H9 (cell line): ENCODE measurements at regions not wholly inside any gene's neighbourhood (a gene's known extent, or its start where the extent isn't known, plus 50 kb on each side); places are given as distances from the start of the nearest gene placed in this dataset.

Experiments
- DNase-seq: peaks from one replicate; pipeline ENCODE4 v3.0.0-alpha.2; 2017
- H2AFZ ChIP-seq: one replicate; pipeline ENCODE4 v1.6.1; 2013; ENCODE audit warnings: mild to moderate bottlenecking, low read length, control low read depth, moderate library complexity
- H2AK5ac ChIP-seq: 2 replicates; pipeline ENCODE4 v1.6.1; 2013; ENCODE audit warnings: low read length, control low read depth, mixed read lengths; ENCODE audit not compliant: insufficient read length
- H2BK120ac ChIP-seq: one replicate; pipeline ENCODE4 v1.6.1; 2013; ENCODE audit warnings: low read depth, mild to moderate bottlenecking, low read length, control low read depth, inconsistent platforms; ENCODE audit not compliant: poor library complexity, severe bottlenecking
- H2BK12ac ChIP-seq: 2 replicates; pipeline ENCODE4 v1.6.1; 2013; ENCODE audit warnings: low read length, control low read depth, mixed read lengths, low read depth; ENCODE audit not compliant: insufficient read length
- H2BK15ac ChIP-seq: 2 replicates; pipeline ENCODE4 v1.6.1; 2013; ENCODE audit warnings: low read depth, low read length, control low read depth
- H2BK20ac ChIP-seq: one replicate; pipeline ENCODE4 v1.6.1; 2013; ENCODE audit warnings: low read depth, mild to moderate bottlenecking, low read length, control low read depth, inconsistent platforms; ENCODE audit not compliant: poor library complexity, severe bottlenecking
- H2BK5ac ChIP-seq: 2 replicates; pipeline ENCODE4 v1.6.1; 2013; ENCODE audit warnings: low read length, control low read depth, mixed read lengths; ENCODE audit not compliant: insufficient read length
- H3K14ac ChIP-seq: 2 replicates; pipeline ENCODE4 v1.6.1; 2013; ENCODE audit warnings: low read length, control low read depth; ENCODE audit not compliant: insufficient read depth
- H3K18ac ChIP-seq: 2 replicates; pipeline ENCODE4 v1.6.1; 2013; ENCODE audit warnings: low read depth, mild to moderate bottlenecking, mixed read lengths, low read length, control low read depth; ENCODE audit not compliant: insufficient read length
- H3K23ac ChIP-seq: 2 replicates; pipeline ENCODE4 v1.6.1; 2013; ENCODE audit warnings: low read length, control low read depth, mixed read lengths, low read depth; ENCODE audit not compliant: insufficient read length
- H3K23me2 ChIP-seq: 2 replicates; pipeline ENCODE4 v1.6.1; 2013; ENCODE audit warnings: low read depth, mild to moderate bottlenecking, mixed read lengths, low read length, control low read depth; ENCODE audit not compliant: insufficient read length, poor library complexity, severe bottlenecking
- H3K27ac ChIP-seq: 2 replicates; pipeline ENCODE4 v1.5.1; 2013; ENCODE audit warnings: low read length, control low read depth, mixed read lengths, low read depth; ENCODE audit not compliant: insufficient read length
- H3K27me3 ChIP-seq: 2 replicates; pipeline ENCODE4 v1.6.1; 2013; ENCODE audit warnings: low read length, control low read depth, inconsistent platforms; ENCODE audit not compliant: insufficient read depth
- H3K4ac ChIP-seq: 2 replicates; pipeline ENCODE4 v1.6.1; 2013; ENCODE audit warnings: low read depth, mild to moderate bottlenecking, control low read depth, inconsistent platforms, low read length, moderate library complexity
- H3K4me1 ChIP-seq: 2 replicates; pipeline ENCODE4 v1.6.1; 2013; ENCODE audit warnings: low read length, control low read depth, inconsistent platforms; ENCODE audit not compliant: insufficient read depth
- H3K4me2 ChIP-seq: 2 replicates; pipeline ENCODE4 v1.6.1; 2013; ENCODE audit warnings: low read length, control low read depth, mixed read lengths; ENCODE audit not compliant: insufficient read length, insufficient read depth
- H3K56ac ChIP-seq: 2 replicates; pipeline ENCODE4 v1.6.1; 2013; ENCODE audit warnings: low read depth, mild to moderate bottlenecking, mixed read lengths, low read length, control low read depth; ENCODE audit not compliant: insufficient read length
- H3K79me1 ChIP-seq: 2 replicates; pipeline ENCODE4 v1.6.1; 2013; ENCODE audit warnings: low read depth, mild to moderate bottlenecking, moderate library complexity, low read length, control low read depth, inconsistent platforms; ENCODE audit not compliant: insufficient read depth, poor library complexity, severe bottlenecking
- H3K79me2 ChIP-seq: 2 replicates; pipeline ENCODE4 v1.6.1; 2013; ENCODE audit warnings: low read length, control low read depth, inconsistent platforms; ENCODE audit not compliant: insufficient read depth
- H3K9ac ChIP-seq: 2 replicates; pipeline ENCODE4 v1.6.1; 2013; ENCODE audit warnings: low read length, control low read depth, mixed read lengths; ENCODE audit not compliant: insufficient read length; ENCODE audit errors: extremely low read depth
- H3K9me3 ChIP-seq: one replicate; pipeline ENCODE4 v1.6.1; 2013; ENCODE audit warnings: low read depth, low read length, inconsistent platforms; ENCODE audit not compliant: control insufficient read depth
- H3T11ph ChIP-seq: one replicate; pipeline ENCODE4 v1.6.1; 2013; ENCODE audit warnings: mild to moderate bottlenecking, low read length, control low read depth, inconsistent platforms
- H4K20me1 ChIP-seq: one replicate; pipeline ENCODE4 v1.6.1; 2013; ENCODE audit not compliant: control insufficient read depth, insufficient read length, insufficient read depth
- H4K5ac ChIP-seq: 2 replicates; pipeline ENCODE4 v1.6.1; 2013; ENCODE audit warnings: low read depth, mild to moderate bottlenecking, mixed read lengths, low read length, control low read depth; ENCODE audit not compliant: insufficient read length
- H4K8ac ChIP-seq: replicated peaks from 2 replicates; pipeline ENCODE4 v1.6.1; 2013; ENCODE audit warnings: low read length, control low read depth, mixed read lengths, low read depth; ENCODE audit not compliant: insufficient read length
- H4K91ac ChIP-seq: 2 replicates; pipeline ENCODE4 v1.6.1; 2013; ENCODE audit warnings: low read depth, mild to moderate bottlenecking, moderate library complexity, mixed read lengths, low read length, control low read depth; ENCODE audit not compliant: insufficient read length
- H3K27ac Mint-ChIP-seq, 3 experiments: 2 replicates in 2 of 3; 3 replicates in 1 of 3; pipeline ENCODE4 v1.8.0; 2020 to 2021; ENCODE audit warnings: mixed read lengths in 3 of 3, mild to moderate bottlenecking in 1 of 3, moderate library complexity in 1 of 3
- H3K27me3 Mint-ChIP-seq: 2 replicates; pipeline ENCODE4 v1.8.0; 2021; ENCODE audit warnings: low read depth, mild to moderate bottlenecking, moderate library complexity, mixed read lengths
- H3K36me3 Mint-ChIP-seq, 3 experiments: 2 replicates in 2 of 3; 3 replicates in 1 of 3; pipeline ENCODE4 v1.8.0; 2020 to 2021; ENCODE audit warnings: low read depth in 3 of 3, mixed read lengths in 3 of 3; ENCODE audit not compliant: insufficient read depth in 1 of 3
- H3K4me1 Mint-ChIP-seq, 2 experiments: 2 replicates each; pipeline ENCODE4 v1.8.0; 2020; ENCODE audit warnings: mixed read lengths in 2 of 2
- H3K4me3 Mint-ChIP-seq, 2 experiments: 2 replicates in 1 of 2; 3 replicates in 1 of 2; pipeline ENCODE4 v1.8.0; 2020 to 2021; ENCODE audit warnings: mild to moderate bottlenecking in 2 of 2, mixed read lengths in 2 of 2, moderate library complexity in 1 of 2
- H3K9me3 Mint-ChIP-seq, 2 experiments: 2 replicates in 1 of 2; 3 replicates in 1 of 2; pipeline ENCODE4 v1.8.0; 2020; ENCODE audit warnings: mild to moderate bottlenecking in 2 of 2, mixed read lengths in 2 of 2, moderate library complexity in 1 of 2
- CTCF ChIP-seq: fragments of 200-600 bp; sonication (generic); conservative IDR thresholded peaks from 3 replicates; pipeline ENCODE4 v1.8.0; 2021; ENCODE audit warnings: antibody characterized with exemption, mild to moderate bottlenecking
- WGBS: extraction: QIAGEN DNeasy Blood & Tissue Kit; methylation state at CpG from one replicate; pipeline ENCODE4 v1.1.7; 2013; ENCODE audit warnings: missing lambda C conversion rate, low lambda C conversion rate, mixed read lengths; ENCODE audit not compliant: insufficient read length; ENCODE audit errors: extremely low coverage; 5-methylcytosine and 5-hydroxymethylcytosine counted together

- no peak for DNase-seq
- Histone ChIP-seq H3K27me3 (no peaks in the 10 kb centered on the region), H3T11ph (no peak overlapping the region), H4K91ac (no peak overlapping the region), H2BK12ac (no peak overlapping the region), H3K23me2 (no peaks in the 10 kb centered on the region), H3K18ac (no peak overlapping the region), H3K56ac (no peak overlapping the region), H4K20me1 (no peaks in the 10 kb centered on the region), H2BK20ac (no peak overlapping the region), H3K4ac (no peak overlapping the region), H3K9ac (no peak overlapping the region), H3K79me1 (no peaks in the 10 kb centered on the region), H4K8ac (no peak overlapping the region), H3K23ac (no peak overlapping the region), H2BK120ac (no peak overlapping the region), H3K4me1 (no peaks in the 10 kb centered on the region; the same call in 1 of the 2 replicates), H3K14ac (no peak overlapping the region), H2AK5ac (no peak overlapping the region), H4K5ac (no peak overlapping the region), H3K79me2 (no peaks in the 10 kb centered on the region), H3K4me2 (no peak overlapping the region), H3K27ac (no peak overlapping the region), H2BK15ac (no peak overlapping the region), H2BK5ac (no peak overlapping the region), H2AFZ (no peak overlapping the region), H3K9me3 (no peaks in the 10 kb centered on the region)
- Mint-ChIP-seq H3K4me3 (no peak overlapping the region), H3K4me1 (peaks cover 9 to 23% of the 10 kb centered on the region in 2 experiments), H3K9me3 (no peaks in the 10 kb centered on the region), H3K27ac (no peak overlapping the region), H3K27me3 (peaks cover 19% of the 10 kb centered on the region), H3K36me3 (no peaks in the 10 kb centered on the region)
- WGBS = no CpG with 5 or more reads among the region's 5 CpGs
- no peak for TF ChIP-seq CTCF
These were observed 121.3 kb upstream of the CADM1 start for GRCh38 chr11:115625502-115625901.
